Neuron (in vitro differentiated cells): ENCODE measurements at regions not wholly inside any gene's neighbourhood (a gene's known extent, or its start where the extent isn't known, plus 50 kb on each side); places are given as distances from the start of the nearest gene placed in this dataset.

ENCODE experiments used
- H2AFZ ChIP-seq: one replicate; pipeline ENCODE4 v1.6.1; 2013; ENCODE audit warnings: low read depth, mild to moderate bottlenecking, inconsistent platforms, low read length, moderate library complexity
- H3K27me3 ChIP-seq: one replicate; pipeline ENCODE4 v1.6.1; 2013; ENCODE audit warnings: low read length; ENCODE audit not compliant: insufficient read depth
- H3K36me3 ChIP-seq: one replicate; pipeline ENCODE4 v1.6.1; 2013; ENCODE audit warnings: low read length; ENCODE audit not compliant: insufficient read depth
- H3K4me1 ChIP-seq: one replicate; pipeline ENCODE4 v1.6.1; 2013; ENCODE audit warnings: low read length; ENCODE audit not compliant: insufficient read depth
- H3K4me3 ChIP-seq: 2 replicates; pipeline ENCODE4 v1.5.1; 2013; ENCODE audit warnings: mild to moderate bottlenecking, low read length, moderate library complexity
- H3K9me3 ChIP-seq: one replicate; pipeline ENCODE4 v1.6.1; 2013; ENCODE audit warnings: low read length

DNA sequence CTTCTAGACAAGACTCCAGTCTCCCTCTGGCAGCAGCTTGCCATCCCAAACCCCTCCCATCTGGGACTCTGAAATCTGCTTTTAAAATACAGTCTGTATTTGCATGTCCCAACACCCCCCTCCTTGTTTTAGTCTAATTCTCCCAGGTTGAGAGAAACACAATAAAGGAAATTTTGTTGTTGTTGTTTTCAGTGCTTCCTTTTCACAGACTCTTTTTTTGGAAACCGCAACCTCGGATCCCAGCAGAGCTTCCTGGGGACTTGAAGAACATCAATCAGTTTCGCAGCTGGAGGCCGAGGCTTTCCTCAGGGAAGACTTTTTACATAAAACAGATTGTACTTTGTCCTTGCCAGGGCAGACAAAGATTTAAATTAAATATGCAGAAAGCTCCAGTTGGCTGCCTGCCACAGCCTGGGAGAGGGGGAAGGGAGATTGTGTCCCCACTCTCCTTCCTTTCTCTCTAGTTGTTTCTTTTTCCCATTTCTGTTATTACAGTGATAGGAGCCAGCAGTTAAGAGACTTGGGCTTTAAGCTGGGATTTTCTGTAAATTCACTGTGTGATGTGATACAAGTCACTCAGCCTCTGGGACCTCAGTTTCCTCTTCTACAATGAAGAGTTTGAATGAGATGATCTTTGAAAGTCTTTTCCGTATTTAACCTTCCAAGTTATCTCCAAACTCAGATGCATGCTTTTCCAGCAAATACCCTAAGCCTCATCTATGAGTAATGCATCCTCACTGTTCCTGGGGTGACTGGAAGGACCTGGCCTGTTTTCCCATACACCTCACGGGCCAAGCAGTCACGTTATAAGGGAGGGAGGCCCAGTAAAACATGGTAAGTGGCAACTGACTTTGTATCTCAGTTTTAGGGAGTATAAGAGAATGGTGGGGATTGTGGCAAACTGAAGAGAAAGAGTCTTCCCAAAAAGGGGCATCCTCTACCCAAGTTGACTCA lies 192.3 kb downstream of the REEP3 start:
- peak overlapping the region; percentile 21 for H3K4me3 ChIP-seq
- H3K9me3 ChIP-seq, result no peaks in the 10 kb centered on the region
- peaks cover 24% of the 10 kb centered on the region for H3K4me1 ChIP-seq
- H2AFZ ChIP-seq, result peak overlapping the region; percentile 41
- H3K36me3 ChIP-seq, result no peaks in the 10 kb centered on the region
- no peaks in the 10 kb centered on the region for H3K27me3 ChIP-seq

DNA sequence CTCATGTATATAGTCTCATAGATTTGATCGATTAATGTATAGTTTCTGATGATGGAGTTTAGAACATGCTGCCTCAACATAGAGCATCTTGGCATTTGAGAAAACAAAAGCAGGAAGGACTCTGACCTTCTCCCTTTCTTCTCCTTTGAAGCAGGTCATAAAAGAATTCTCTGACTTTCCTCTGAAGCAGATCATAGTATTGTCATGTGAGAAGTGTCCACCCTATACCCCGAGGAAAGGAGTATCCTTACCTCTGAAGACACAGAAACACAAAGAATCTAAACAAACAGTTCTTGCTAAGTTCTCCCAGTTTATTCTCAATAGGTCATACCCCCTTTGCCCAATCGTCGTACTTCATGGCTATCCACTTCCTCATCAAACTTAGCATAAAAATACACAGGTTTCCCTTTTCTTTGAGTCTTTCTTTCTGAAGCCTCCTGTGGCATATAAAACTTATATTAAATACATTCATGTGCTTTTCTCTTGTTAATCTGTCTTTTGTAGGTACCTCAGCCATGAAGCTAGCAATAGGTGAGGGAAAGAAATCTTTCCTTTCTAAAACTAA lies 194.9 kb downstream of the REEP3 start:
- H3K27me3 ChIP-seq, result no peaks in the 10 kb centered on the region
- H3K36me3 ChIP-seq, result no peaks in the 10 kb centered on the region
- no peaks in the 10 kb centered on the region for H3K9me3 ChIP-seq
- H3K4me3 ChIP-seq, result no peak overlapping the region
- peaks cover 24% of the 10 kb centered on the region for H3K4me1 ChIP-seq
- no peak overlapping the region for H2AFZ ChIP-seq

DNA sequence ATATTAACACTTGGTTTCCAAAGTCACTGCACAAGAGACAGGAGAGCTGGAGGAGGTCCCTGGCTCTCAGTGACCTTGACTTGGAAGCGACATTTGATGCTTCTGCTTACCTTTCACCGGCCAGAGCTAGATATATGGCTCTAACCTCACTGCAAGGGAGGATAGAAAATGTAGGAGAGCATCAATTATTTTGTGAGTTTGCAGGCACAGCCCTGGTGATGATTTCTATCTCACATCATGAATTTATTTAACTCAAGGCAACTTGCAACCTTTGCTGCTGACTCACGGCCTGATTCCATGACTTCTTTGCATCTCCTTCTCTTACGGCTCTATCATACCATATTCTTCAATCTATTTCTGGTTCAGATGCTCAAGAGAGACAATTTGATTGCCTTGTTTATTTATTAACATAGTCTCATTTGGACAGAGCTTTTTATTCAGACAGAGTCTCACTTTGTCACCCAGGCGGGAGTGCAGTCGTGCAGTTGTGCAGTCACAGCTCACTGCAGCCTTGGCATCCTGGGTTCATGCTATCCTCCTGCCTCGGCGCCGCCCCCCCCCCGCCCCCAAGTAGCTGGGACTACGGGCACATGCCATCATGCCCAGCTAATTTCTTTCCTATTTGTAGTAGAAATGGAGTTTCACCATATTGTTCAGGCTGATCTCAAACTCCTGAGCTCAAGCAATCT lies 196.0 kb downstream of the REEP3 start:
- Histone ChIP-seq H3K27me3 (no peaks in the 10 kb centered on the region), H3K9me3 (no peaks in the 10 kb centered on the region), H3K36me3 (no peaks in the 10 kb centered on the region)

DNA sequence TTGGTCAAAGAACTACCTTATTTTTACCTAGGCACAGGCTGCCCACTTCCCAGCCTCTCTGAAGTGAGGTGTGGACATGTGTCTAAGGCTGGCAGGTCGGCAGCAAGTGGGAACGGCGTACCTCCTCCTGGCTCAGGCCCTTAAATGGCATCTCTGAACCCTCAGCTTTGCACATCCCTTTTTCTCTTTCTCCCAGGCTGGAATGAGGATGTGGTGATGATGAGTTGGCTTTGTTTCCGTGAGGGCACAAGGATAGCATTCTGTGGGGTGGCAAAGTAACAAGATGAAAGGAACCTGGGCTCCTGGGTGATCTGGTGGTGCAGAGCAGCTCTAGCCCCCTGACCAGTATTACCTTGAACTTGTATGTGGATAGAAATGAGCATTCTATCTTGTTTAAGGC lies 196.8 kb downstream of the REEP3 start:
- Histone ChIP-seq H3K27me3 (no peaks in the 10 kb centered on the region), H3K9me3 (no peaks in the 10 kb centered on the region), H3K36me3 (no peaks in the 10 kb centered on the region), H2AFZ (no peak overlapping the region), H3K4me1 (peaks cover 12% of the 10 kb centered on the region), H3K4me3 (no peak overlapping the region)

More for the DNA sequence above, 196.0 kb downstream of the REEP3 start:
- Histone ChIP-seq H3K4me1 (peaks cover 20% of the 10 kb centered on the region), H3K4me3 (no peak overlapping the region), H2AFZ (no peak overlapping the region)

DNA sequence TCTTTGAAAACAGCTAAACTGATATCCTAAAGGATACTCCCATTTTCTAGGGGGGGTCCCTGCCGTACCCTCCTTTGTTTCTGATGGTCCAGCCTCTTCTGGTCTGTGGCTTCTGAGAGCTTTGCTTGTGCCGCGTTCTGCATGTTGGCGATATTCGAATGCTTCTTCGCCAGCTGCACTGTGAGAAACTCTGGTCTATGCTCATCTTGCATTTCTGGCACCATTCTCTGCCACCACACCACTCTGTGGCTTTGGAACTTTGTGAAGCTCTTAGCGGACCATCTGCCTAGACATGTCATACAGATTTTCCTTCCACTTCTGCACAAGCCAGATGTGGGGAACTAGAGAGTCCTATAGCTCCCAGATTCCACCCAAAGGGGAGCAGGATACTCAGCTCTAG lies 197.2 kb downstream of the REEP3 start:
- H3K27me3 ChIP-seq, result no peaks in the 10 kb centered on the region
- H3K9me3 ChIP-seq, result no peaks in the 10 kb centered on the region
- H2AFZ ChIP-seq, result no peak overlapping the region
- no peak overlapping the region for H3K4me3 ChIP-seq
- peaks cover 9% of the 10 kb centered on the region for H3K4me1 ChIP-seq
- no peaks in the 10 kb centered on the region for H3K36me3 ChIP-seq

DNA sequence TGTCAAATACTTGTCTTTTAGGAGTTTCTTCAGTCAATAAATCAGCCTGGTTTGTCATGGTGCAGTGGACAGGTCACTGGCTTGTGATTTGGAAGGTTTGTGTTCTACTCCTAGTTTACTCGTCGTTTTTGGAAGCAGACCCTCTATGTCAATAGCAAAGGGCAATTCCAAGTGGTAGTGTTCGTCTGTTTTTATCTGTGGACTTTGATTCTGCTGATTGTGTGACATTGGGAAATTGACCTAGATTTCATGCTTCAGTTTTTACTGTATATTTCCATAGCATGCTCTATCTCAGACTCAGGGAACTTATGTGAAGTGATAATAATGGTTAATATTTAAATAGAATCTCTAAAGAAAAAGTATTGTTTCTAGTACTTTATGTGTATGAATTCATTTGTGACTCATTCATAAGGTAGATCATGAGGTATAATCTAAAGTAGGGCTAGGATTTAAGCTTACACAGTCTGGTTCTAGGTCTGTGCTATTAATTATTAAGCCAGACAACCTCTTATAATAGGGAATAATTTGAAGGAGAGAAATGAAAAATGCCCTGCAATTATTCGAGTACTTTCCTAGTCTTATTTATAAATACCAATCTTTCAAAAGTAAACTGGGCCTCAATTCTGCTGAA lies 198.1 kb downstream of the REEP3 start:
- H3K4me1 ChIP-seq, result peaks cover 4% of the 10 kb centered on the region
- no peaks in the 10 kb centered on the region for H3K36me3 ChIP-seq
- no peaks in the 10 kb centered on the region for H3K9me3 ChIP-seq
- H2AFZ ChIP-seq, result no peak overlapping the region
- no peaks in the 10 kb centered on the region for H3K27me3 ChIP-seq
- no peak overlapping the region for H3K4me3 ChIP-seq

DNA sequence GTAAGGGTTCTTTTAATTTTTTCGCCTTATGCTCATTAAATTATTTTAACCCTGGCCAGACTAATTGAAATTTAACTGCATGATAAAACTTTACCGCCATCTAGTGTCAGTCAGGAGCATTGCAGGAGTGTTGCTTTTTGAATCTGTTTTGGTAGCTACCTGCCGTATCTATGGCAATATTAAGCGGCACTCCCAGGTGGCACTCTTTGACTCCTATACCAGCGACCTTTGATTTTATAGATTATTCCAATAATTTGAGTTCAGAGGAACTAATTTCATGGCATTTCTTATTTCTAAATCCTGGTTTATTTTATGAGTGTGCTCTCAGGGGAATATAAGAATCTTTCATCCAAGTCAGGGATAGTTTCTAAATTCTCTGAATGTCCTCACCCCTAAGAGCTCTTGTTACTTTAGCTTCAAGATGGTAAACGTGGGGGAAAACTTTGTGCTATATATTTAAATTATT lies 198.9 kb downstream of the REEP3 start:
- Histone ChIP-seq H3K9me3 (no peaks in the 10 kb centered on the region), H3K4me1 (peaks cover 4% of the 10 kb centered on the region), H3K27me3 (no peaks in the 10 kb centered on the region), H2AFZ (no peak overlapping the region), H3K36me3 (no peaks in the 10 kb centered on the region), H3K4me3 (no peak overlapping the region)

DNA sequence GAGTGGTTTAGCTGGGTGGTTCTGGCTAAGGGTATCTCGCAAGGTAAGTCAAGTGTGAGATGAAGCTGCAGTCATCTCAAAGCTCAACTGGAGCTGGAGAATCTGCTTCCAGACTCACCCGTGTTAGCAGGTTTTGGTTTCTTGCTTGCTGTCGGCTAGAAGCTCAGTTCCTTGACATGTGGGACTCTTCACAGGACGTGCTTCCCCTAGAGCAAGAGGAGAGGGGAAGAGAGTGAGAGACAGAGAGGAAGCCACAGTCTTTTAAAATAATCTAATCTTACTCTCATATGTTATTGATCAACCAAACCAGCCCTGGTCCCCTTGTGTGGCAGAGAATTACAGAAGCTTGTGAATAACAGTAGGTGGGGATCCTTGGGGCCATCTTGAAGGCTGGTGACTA lies 199.5 kb downstream of the REEP3 start:
- Histone ChIP-seq H2AFZ (no peak overlapping the region), H3K27me3 (no peaks in the 10 kb centered on the region), H3K4me1 (peaks cover 4% of the 10 kb centered on the region), H3K36me3 (no peaks in the 10 kb centered on the region), H3K9me3 (no peaks in the 10 kb centered on the region), H3K4me3 (no peak overlapping the region)

DNA sequence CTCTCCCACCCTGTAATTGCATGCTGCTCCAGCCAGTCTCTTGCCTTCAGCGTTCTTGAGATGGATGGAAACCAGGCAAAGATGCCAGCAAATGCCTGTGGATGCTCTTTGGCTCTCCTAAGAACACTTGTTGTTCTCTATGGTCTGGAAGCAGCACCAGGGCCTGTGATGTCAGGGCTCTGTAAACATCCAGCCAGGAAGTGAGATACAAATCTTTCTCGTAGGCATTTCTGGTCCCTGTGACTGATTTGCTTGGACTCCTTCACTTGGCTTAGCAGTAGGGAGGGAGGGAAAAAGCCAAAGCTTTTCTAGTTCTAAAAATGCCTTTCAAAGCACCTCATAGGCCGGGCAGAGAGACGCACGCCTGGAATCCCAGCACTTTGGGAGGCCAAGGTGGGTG lies 201.3 kb downstream of the REEP3 start:
- no peaks in the 10 kb centered on the region for H3K36me3 ChIP-seq
- no peak overlapping the region for H2AFZ ChIP-seq
- no peak overlapping the region for H3K4me3 ChIP-seq
- no peaks in the 10 kb centered on the region for H3K4me1 ChIP-seq
- H3K27me3 ChIP-seq, result no peaks in the 10 kb centered on the region
- H3K9me3 ChIP-seq, result no peaks in the 10 kb centered on the region

DNA sequence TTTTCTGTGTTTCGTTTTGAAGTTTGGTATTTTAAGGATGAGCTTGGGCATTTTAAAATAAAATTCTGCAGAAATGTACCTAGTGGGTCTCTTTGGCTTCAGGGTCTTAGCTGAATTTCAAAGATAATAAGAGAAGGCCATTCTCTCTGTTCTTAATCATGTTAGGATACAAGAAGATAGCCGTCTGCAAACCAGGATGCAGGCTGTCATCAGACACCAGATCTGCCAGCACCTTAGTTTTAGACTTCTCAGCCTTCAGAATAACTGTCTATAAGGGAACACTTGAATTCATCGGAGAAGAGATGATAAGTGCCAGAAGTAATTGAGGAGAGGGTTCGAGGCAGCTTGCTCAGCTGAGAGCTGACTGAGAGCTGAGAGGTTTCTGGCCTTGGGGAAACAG lies 202.1 kb downstream of the REEP3 start:
- Histone ChIP-seq H3K4me1 (no peaks in the 10 kb centered on the region), H3K9me3 (no peaks in the 10 kb centered on the region), H3K4me3 (no peak overlapping the region), H2AFZ (no peak overlapping the region), H3K36me3 (no peaks in the 10 kb centered on the region), H3K27me3 (no peaks in the 10 kb centered on the region)

DNA sequence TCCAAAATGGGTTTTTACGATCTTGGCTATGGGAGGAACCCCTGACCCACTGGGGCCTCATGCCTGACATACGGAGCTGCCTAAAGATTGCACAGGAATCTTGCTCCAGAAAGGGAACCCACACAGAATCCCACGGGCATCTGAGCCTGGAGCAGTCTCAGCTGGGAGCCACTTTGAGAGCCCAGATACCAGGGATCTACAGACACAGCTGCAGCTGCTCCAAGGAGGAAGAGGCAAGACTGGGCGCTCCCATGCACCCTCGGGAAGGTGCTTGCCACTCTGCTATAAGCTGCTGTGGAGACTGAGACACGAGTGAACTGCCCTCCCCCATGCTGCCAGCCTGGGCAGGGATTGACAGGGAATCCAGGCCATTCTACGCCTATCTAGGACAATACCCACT lies 202.5 kb downstream of the REEP3 start:
- Histone ChIP-seq H3K27me3 (no peaks in the 10 kb centered on the region), H3K4me1 (no peaks in the 10 kb centered on the region), H3K9me3 (no peaks in the 10 kb centered on the region), H3K4me3 (no peak overlapping the region), H2AFZ (no peak overlapping the region), H3K36me3 (no peaks in the 10 kb centered on the region)

DNA sequence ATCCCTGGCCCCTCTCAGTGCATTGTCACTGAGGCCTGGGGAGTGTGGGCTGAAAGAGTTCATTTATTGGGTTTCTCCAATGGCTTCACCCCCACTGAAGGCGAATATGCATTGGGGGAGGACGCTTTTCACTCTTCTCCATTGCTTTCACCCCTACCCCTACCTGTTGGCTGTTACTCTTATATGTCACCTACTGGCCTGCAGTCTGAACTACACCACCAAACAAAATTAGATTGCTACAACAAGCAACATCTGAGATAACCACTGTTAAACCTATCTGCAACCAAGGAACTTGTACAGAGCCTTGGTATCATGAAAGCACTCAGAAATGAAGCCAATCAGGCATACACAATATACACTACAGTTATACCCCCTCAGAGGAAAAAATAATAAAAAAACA lies 203.7 kb downstream of the REEP3 start:
- Histone ChIP-seq H3K27me3 (no peaks in the 10 kb centered on the region), H3K4me3 (no peak overlapping the region), H2AFZ (no peak overlapping the region), H3K4me1 (no peaks in the 10 kb centered on the region), H3K36me3 (no peaks in the 10 kb centered on the region), H3K9me3 (no peaks in the 10 kb centered on the region)

DNA sequence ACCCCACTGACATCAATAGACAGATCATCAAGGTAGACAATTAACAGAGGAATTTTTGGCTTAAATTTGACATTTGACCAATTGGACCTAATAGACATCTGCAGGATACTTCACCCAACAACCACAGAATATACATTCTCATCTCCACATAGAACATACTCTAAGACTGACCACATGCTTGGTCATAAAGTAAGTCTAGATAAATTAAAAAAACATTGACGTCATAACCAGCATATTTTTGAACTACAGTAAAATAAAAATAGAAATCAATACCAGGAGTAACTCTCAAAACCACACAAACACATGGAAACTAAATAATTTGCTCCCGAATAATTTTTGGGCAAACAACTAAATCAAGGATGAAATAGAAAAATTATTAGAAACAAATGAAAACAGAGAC lies 205.7 kb downstream of the REEP3 start:
- Histone ChIP-seq H3K27me3 (no peaks in the 10 kb centered on the region), H3K4me3 (no peak overlapping the region), H3K4me1 (no peaks in the 10 kb centered on the region), H2AFZ (no peak overlapping the region), H3K9me3 (no peaks in the 10 kb centered on the region), H3K36me3 (no peaks in the 10 kb centered on the region)
